Spinal cord (tissue), 9 donors: ENCODE measurements at regions not wholly inside any gene's neighbourhood (a gene's known extent, or its start where the extent isn't known, plus 50 kb on each side); places are given as distances from the start of the nearest gene placed in this dataset.
A peak's percentile ranks its signal among the peaks of the same experiment; 100 is the strongest.
"Not testable (repeated sequence)": the region's sequence is repeated elsewhere in the genome, so short reads cannot be mapped to it uniquely, and the experiment has no call there.

ENCODE experiments used
- DNase-seq, 6 donors: peaks; one replicate each; pipeline versions ENCODE4 v3.0.0 to v3.0.0-alpha.2; 2013 to 2015; ENCODE audit warnings: low spot score in 6 of 6, low read depth in 4 of 6
- H3K27ac ChIP-seq: one replicate; pipeline ENCODE4 v1.5.1; 2013; ENCODE audit warnings: low read depth, low read length, control low read depth
- H3K27me3 ChIP-seq: one replicate; pipeline ENCODE4 v1.6.1; 2013; ENCODE audit warnings: low read length; ENCODE audit not compliant: control insufficient read depth, insufficient read depth
- H3K36me3 ChIP-seq: one replicate; pipeline ENCODE4 v1.6.1; 2013; ENCODE audit warnings: low read length; ENCODE audit not compliant: control insufficient read depth, insufficient read depth
- H3K4me1 ChIP-seq: one replicate; pipeline ENCODE4 v1.6.1; 2013; ENCODE audit warnings: low read length; ENCODE audit not compliant: control insufficient read depth, insufficient read depth
- H3K4me3 ChIP-seq: one replicate; pipeline ENCODE4 v1.5.1; 2013; ENCODE audit warnings: low read depth, low read length, control low read depth
- H3K9me3 ChIP-seq: one replicate; pipeline ENCODE4 v1.6.1; 2013; ENCODE audit warnings: low read length; ENCODE audit not compliant: control insufficient read depth, insufficient read depth
- whole genome bisulfite sequencing: methylation state at CpG from one replicate; pipeline ENCODE4 v1.1.5; 2013; ENCODE audit warnings: missing lambda C conversion rate; ENCODE audit not compliant: insufficient coverage; 5-methylcytosine and 5-hydroxymethylcytosine counted together
- donor health status: healthy.

- Histone ChIP-seq H3K36me3 (no peaks in the 10 kb centered on the region), H3K27ac (no peak overlapping the region), H3K27me3 (peaks cover 2% of the 10 kb centered on the region), H3K9me3 (no peaks in the 10 kb centered on the region), H3K4me3 (no peak overlapping the region), H3K4me1 (peaks cover 24% of the 10 kb centered on the region)
- 80% methylated on average over 4 of the region's 5 CpGs for WGBS
- DNase-seq: no peak
Measured at GRCh38 chr1:178580876-178581275, 68.0 kb downstream of the TEX35 start.

- peaks cover 2% of the 10 kb centered on the region for H3K27me3 ChIP-seq
- H3K4me1 ChIP-seq: peaks cover 24% of the 10 kb centered on the region
- no peak overlapping the region for H3K27ac ChIP-seq
- WGBS: 29% methylated on average over 9 of the region's 12 CpGs
- H3K9me3 ChIP-seq: no peaks in the 10 kb centered on the region
- H3K36me3 ChIP-seq: no peaks in the 10 kb centered on the region
- no peak overlapping the region for H3K4me3 ChIP-seq
- DNase-seq: peak in 2 of 6 donors; percentile 67 to 84
Measured at GRCh38 chr1:178581351-178582303, 68.7 kb downstream of the TEX35 start.

- Histone ChIP-seq H3K9me3 (peaks cover 3% of the 10 kb centered on the region), H3K36me3 (no peaks in the 10 kb centered on the region), H3K27me3 (no peaks in the 10 kb centered on the region), H3K27ac (no peak overlapping the region), H3K4me1 (peaks cover 3% of the 10 kb centered on the region), H3K4me3 (no peak overlapping the region)
- DNase-seq: no peak
- 100% methylated on average over 5 of the region's 5 CpGs for WGBS
Measured at GRCh38 chr1:178587096-178587495, 74.2 kb downstream of the TEX35 start.

GRCh38 chr1:178587975-178588374, 75.1 kb downstream of the TEX35 start:
- DNase-seq: no peak
- H3K27me3 ChIP-seq: no peaks in the 10 kb centered on the region
- no peak overlapping the region for H3K27ac ChIP-seq
- peaks cover 3% of the 10 kb centered on the region for H3K9me3 ChIP-seq
- no peaks in the 10 kb centered on the region for H3K4me1 ChIP-seq
- H3K36me3 ChIP-seq: no peaks in the 10 kb centered on the region
- WGBS: no CpG with 5 or more reads among the region's 4 CpGs
- no peak overlapping the region for H3K4me3 ChIP-seq

GRCh38 chr1:178589042-178589441, 76.1 kb downstream of the TEX35 start:
- H3K4me1 ChIP-seq, H3K27me3 ChIP-seq, H3K9me3 ChIP-seq, H3K27ac ChIP-seq, DNase-seq, H3K4me3 ChIP-seq, H3K36me3 ChIP-seq: not testable (repeated sequence)
- no CpG with 5 or more reads among the region's 3 CpGs for WGBS

- H3K27ac ChIP-seq, H3K27me3 ChIP-seq, H3K9me3 ChIP-seq, H3K4me1 ChIP-seq, DNase-seq, H3K4me3 ChIP-seq, H3K36me3 ChIP-seq: not testable (repeated sequence)
- no CpG with 5 or more reads among the region's 1 CpG for WGBS
Measured at GRCh38 chr1:178591811-178592210, 78.9 kb downstream of the TEX35 start.

- no peaks in the 10 kb centered on the region for H3K36me3 ChIP-seq
- peak overlapping the region; percentile 87 for H3K27ac ChIP-seq
- H3K9me3 ChIP-seq: peaks cover 3% of the 10 kb centered on the region
- H3K4me3 ChIP-seq: peak overlapping the region; percentile 1
- no peaks in the 10 kb centered on the region for H3K27me3 ChIP-seq
- H3K4me1 ChIP-seq: peaks cover 4% of the 10 kb centered on the region
- peak in 2 of 6 donors; percentile 43 to 57 for DNase-seq
Measured at GRCh38 chr1:178593515-178593914, 80.6 kb downstream of the TEX35 start.

- no peaks in the 10 kb centered on the region for H3K27me3 ChIP-seq
- peaks cover 4% of the 10 kb centered on the region for H3K4me1 ChIP-seq
- no peaks in the 10 kb centered on the region for H3K36me3 ChIP-seq
- 86% methylated on average over 4 of the region's 5 CpGs for WGBS
- peak overlapping the region; percentile 87 for H3K27ac ChIP-seq
- no peak overlapping the region for H3K4me3 ChIP-seq
- no peak for DNase-seq
- peaks cover 3% of the 10 kb centered on the region for H3K9me3 ChIP-seq
Measured at GRCh38 chr1:178594133-178594532, 81.2 kb downstream of the TEX35 start.

- Histone ChIP-seq H3K27ac (no peak overlapping the region), H3K4me1 (peaks cover 4% of the 10 kb centered on the region), H3K27me3 (no peaks in the 10 kb centered on the region), H3K4me3 (no peak overlapping the region), H3K36me3 (no peaks in the 10 kb centered on the region), H3K9me3 (peaks cover 3% of the 10 kb centered on the region)
- WGBS: 79% methylated on average over 6 of the region's 6 CpGs
- DNase-seq: peak in 1 of 6 donors; percentile 18
Measured at GRCh38 chr1:178595491-178595890, 82.6 kb downstream of the TEX35 start.

- Histone ChIP-seq H3K27me3 (no peaks in the 10 kb centered on the region), H3K9me3 (no peaks in the 10 kb centered on the region), H3K27ac (no peak overlapping the region), H3K4me1 (peaks cover 3% of the 10 kb centered on the region), H3K4me3 (no peak overlapping the region), H3K36me3 (no peaks in the 10 kb centered on the region)
- WGBS: 98% methylated on average over 4 of the region's 4 CpGs
- DNase-seq: no peak
Measured at GRCh38 chr1:178599087-178599486, 86.2 kb downstream of the TEX35 start.
